Endothelial cell of umbilical vein (primary cell): ENCODE measurements at regions not wholly inside any gene's neighbourhood (a gene's known extent, or its start where the extent isn't known, plus 50 kb on each side); places are given as distances from the start of the nearest gene placed in this dataset.

Experiments used
- BruUV-seq: library from RNA; stranded (reverse); fragments of 400-500 nt; replicated peaks from 2 replicates; lab custom pipeline; 2021; lab: Mats Ljungman, UMichigan
- CTCF ChIA-PET: fragments of 300-600, 350-600 bp; sonication (Branson Sonifier 250); formaldehyde crosslinking; loops from one replicate; lab custom pipeline; 2021; ENCODE audit warnings: antibody characterized with exemption, inconsistent platforms; lab: Charles Lee
- POLR2A ChIA-PET: fragments of 300-600, 350-600 bp; sonication (Branson Sonifier 250); formaldehyde crosslinking; loops from one replicate; lab custom pipeline; 2021; ENCODE audit warnings: antibody characterized with exemption, inconsistent platforms; lab: Charles Lee
- DNase-seq: peaks from one replicate; pipeline ENCODE4 v3.0.0-alpha.2; 2011; ENCODE audit warnings: low read depth, low spot score
- FAIRE-seq: peaks from 2 replicates; lab custom pipeline; 2011; peaks lifted over from hg19 to GRCh38; lab: Jason Lieb, UNC
- H2AFZ ChIP-seq: 2 replicates; pipeline ENCODE4 v1.6.0; 2012; ENCODE audit warnings: low read depth, low read length, control low read depth, inconsistent platforms
- H3K27ac ChIP-seq: 2 replicates; pipeline ENCODE4 v1.5.1; 2011; ENCODE audit warnings: low read depth, mild to moderate bottlenecking, control low read depth, low read length, moderate library complexity; ENCODE audit not compliant: insufficient read depth
- H3K27me3 ChIP-seq, 2 experiments: 2 replicates each; pipeline versions ENCODE4 v1.6.0 to v1.6.1; 2011; ENCODE audit warnings: low read length in 2 of 2, mixed read lengths in 1 of 2; ENCODE audit not compliant: control insufficient read depth in 2 of 2, insufficient read depth in 2 of 2
- H3K36me3 ChIP-seq, 2 experiments: 2 replicates in 1 of 2; 3 replicates in 1 of 2; pipeline ENCODE4 v1.5.1; 2011; ENCODE audit warnings: low read length in 2 of 2, mild to moderate bottlenecking in 1 of 2, moderate library complexity in 1 of 2; ENCODE audit not compliant: control insufficient read depth in 2 of 2, insufficient read depth in 2 of 2; ENCODE audit errors: extremely low read depth in 1 of 2
- H3K4me1 ChIP-seq: 3 replicates; pipeline ENCODE4 v1.5.1; 2011; ENCODE audit warnings: mild to moderate bottlenecking, low read length; ENCODE audit not compliant: control insufficient read depth, insufficient read depth; ENCODE audit errors: extremely low read depth
- H3K4me2 ChIP-seq: 2 replicates; pipeline ENCODE4 v1.6.1; 2011; ENCODE audit warnings: low read length, control low read depth, mixed read lengths; ENCODE audit not compliant: insufficient read depth
- H3K4me3 ChIP-seq, 3 experiments: fragments of 200-600 bp in 1 of 3; sonication (generic), shearing (Covaris generic) in 1 of 3; replicated peaks in 1 of 3; 2 replicates each; pipeline ENCODE4 v1.5.1; 2011 to 2016; ENCODE audit warnings: control low read depth in 3 of 3, low read length in 3 of 3, mild to moderate bottlenecking in 2 of 3, inconsistent platforms in 1 of 3, low read depth in 1 of 3, moderate library complexity in 1 of 3; ENCODE audit not compliant: insufficient read depth in 1 of 3
- H3K79me2 ChIP-seq: 2 replicates; pipeline ENCODE4 v1.6.0; 2012; ENCODE audit warnings: low read length, inconsistent platforms; ENCODE audit not compliant: control insufficient read depth, insufficient read depth
- H3K9ac ChIP-seq: replicated peaks from 2 replicates; pipeline ENCODE3; 2011; ENCODE audit warnings: low read length, control low read depth; ENCODE audit not compliant: insufficient read depth; ENCODE audit errors: extremely low read depth
- H3K9me1 ChIP-seq: replicated peaks from 3 replicates; pipeline ENCODE4 v1.6.0; 2011; ENCODE audit warnings: mild to moderate bottlenecking, low read length; ENCODE audit not compliant: control insufficient read depth, insufficient read depth; ENCODE audit errors: extremely low read depth
- H3K9me3 ChIP-seq: replicated peaks from 2 replicates; pipeline ENCODE4 v1.5.1; 2012; ENCODE audit warnings: low read length, inconsistent platforms; ENCODE audit not compliant: control insufficient read depth, insufficient read depth
- H4K20me1 ChIP-seq: replicated peaks from 2 replicates; pipeline ENCODE3; 2011; ENCODE audit warnings: mild to moderate bottlenecking, low read length; ENCODE audit not compliant: control insufficient read depth, insufficient read depth; ENCODE audit errors: extremely low read depth
- CTCF ChIP-seq, 2 donors: IDR thresholded peaks; 1 replicate in 1 of 2; 2 replicates in 1 of 2; pipeline ENCODE4 v1.5.1; 2011; ENCODE audit warnings: low read length in 2 of 2, mild to moderate bottlenecking in 2 of 2, moderate library complexity in 2 of 2, control low read depth in 1 of 2, inconsistent platforms in 1 of 2, low read depth in 1 of 2; ENCODE audit not compliant: insufficient read depth in 1 of 2; ENCODE audit errors: extremely low read depth in 1 of 2
- EZH2 ChIP-seq: IDR thresholded peaks from 2 replicates; pipeline ENCODE4 v1.6.1; 2012; ENCODE audit warnings: borderline replicate concordance, low read depth, mild to moderate bottlenecking, moderate library complexity, low read length, inconsistent platforms; ENCODE audit not compliant: severe bottlenecking
- FOS ChIP-seq: IDR thresholded peaks from 2 replicates; pipeline ENCODE4 v1.6.1; 2011; ENCODE audit warnings: mild to moderate bottlenecking, low read length, moderate library complexity, borderline replicate concordance; ENCODE audit not compliant: insufficient read depth
- GATA2 ChIP-seq: IDR thresholded peaks from 2 replicates; pipeline ENCODE4 v1.7.0; 2011; ENCODE audit warnings: low read depth, mild to moderate bottlenecking, moderate library complexity, mixed read lengths, low read length; ENCODE audit not compliant: insufficient read length, insufficient read depth
- JUN ChIP-seq: IDR thresholded peaks from 2 replicates; pipeline ENCODE4 v1.6.1; 2011; ENCODE audit warnings: borderline replicate concordance, low read depth; ENCODE audit not compliant: insufficient read length, insufficient read depth
- MAX ChIP-seq: IDR thresholded peaks from 2 replicates; pipeline ENCODE4 v1.6.1; 2011; ENCODE audit not compliant: insufficient read depth, insufficient read length
- MYC ChIP-seq: IDR thresholded peaks from one replicate; pipeline ENCODE4 v1.6.1; 2011; ENCODE audit warnings: mild to moderate bottlenecking, low read depth, low read length
- POLR2A ChIP-seq: IDR thresholded peaks from 2 replicates; pipeline ENCODE4 v1.6.1; 2012; ENCODE audit warnings: low read depth, mild to moderate bottlenecking, control low read depth, low read length
- POLR2AphosphoS5 ChIP-seq: IDR thresholded peaks from 2 replicates; pipeline ENCODE4 v1.6.1; 2012; ENCODE audit warnings: low read depth, mild to moderate bottlenecking, control low read depth, low read length, moderate library complexity; ENCODE audit not compliant: insufficient read depth
- dilution Hi-C: fragments of 300-500 bp; cut with MboI; formaldehyde crosslinking; loops from one replicate; pipeline ENCODE4 v1.15.0; 2019; ENCODE audit warnings: low sequenced_read_pairs; ENCODE audit not compliant: extremely low pct_ligation_motif_present
- intact Hi-C: fragments of 100-400 bp; cut with micrococcal nuclease; formaldehyde crosslinking; loops from one replicate; pipeline ENCODE4 v1.10.0; 2022

- Histone ChIP-seq H3K79me2 (no peaks in the 10 kb centered on the region), H3K9ac (no peak overlapping the region), H3K9me1 (no peaks in the 10 kb centered on the region), H3K4me3 (no peak overlapping the region), H3K4me1 (no peaks in the 10 kb centered on the region), H3K27ac (no peak overlapping the region), H3K4me2 (no peak overlapping the region), H3K27me3 (no peaks in the 10 kb centered on the region), H3K36me3 (no peaks in the 10 kb centered on the region), H4K20me1 (no peaks in the 10 kb centered on the region), H3K9me3 (no peaks in the 10 kb centered on the region), H2AFZ (no peak overlapping the region)
- dilution Hi-C loops, result no loop called here
- BruUV-seq, result no TSS peak
- DNase-seq, result no peak
- intact Hi-C loops, result no loop called here
- ChIA-PET POLR2A (no interaction called here), CTCF (no interaction called here)
- no peak for TF ChIP-seq POLR2AphosphoS5
- TF ChIP-seq EZH2, result no peak
- TF ChIP-seq MYC, result no peak
- TF ChIP-seq MAX, result no peak
- TF ChIP-seq CTCF (IDR thresholded peaks at IDR 0.05; ENCODE audit: extremely low read depth in 1 of 2, insufficient read depth in 1 of 2, low read depth in 1 of 2, low read length in 2 of 2), result no peak
- no peak for TF ChIP-seq GATA2
- TF ChIP-seq POLR2A, result no peak
- no peak for TF ChIP-seq JUN
- TF ChIP-seq FOS, result no peak
- FAIRE-seq, result no peak
These were observed 160.3 kb downstream of the NUP210 start for GRCh38 chr3:13259831-13260230.
